ENCODE measurements at regions not wholly inside any gene's neighbourhood (a gene's known extent, or its start where the extent isn't known, plus 50 kb on each side); places are given as distances from the start of the nearest gene placed in this dataset.

DNA sequence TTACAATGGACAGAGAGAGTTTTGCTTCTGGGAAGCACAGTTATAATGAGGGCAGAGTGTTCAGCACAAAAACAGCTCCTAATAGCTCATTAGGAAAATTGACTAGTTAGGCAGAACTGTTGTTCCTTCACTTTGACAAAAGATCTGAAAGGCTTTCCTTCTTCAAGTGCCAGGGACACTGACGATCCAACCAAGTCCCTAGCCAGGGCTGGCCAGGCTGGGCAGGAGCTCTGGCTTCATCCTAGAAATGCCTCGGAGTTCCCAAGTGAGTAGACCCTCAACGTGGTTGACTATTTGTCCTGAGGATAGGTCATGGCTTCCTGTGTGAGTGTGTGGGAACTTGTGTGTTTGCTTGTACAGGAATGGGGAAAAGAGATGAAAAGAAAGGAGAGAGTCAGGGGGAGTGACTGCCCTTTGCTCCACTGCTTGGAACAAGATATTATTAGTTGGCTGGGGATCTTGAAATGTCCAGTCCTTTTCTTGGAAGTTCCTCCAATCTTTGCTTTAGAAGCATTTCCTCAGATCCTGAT is 617.9 kb downstream of the NTRK3 start:
- TF ChIP-seq, protein P1, sequence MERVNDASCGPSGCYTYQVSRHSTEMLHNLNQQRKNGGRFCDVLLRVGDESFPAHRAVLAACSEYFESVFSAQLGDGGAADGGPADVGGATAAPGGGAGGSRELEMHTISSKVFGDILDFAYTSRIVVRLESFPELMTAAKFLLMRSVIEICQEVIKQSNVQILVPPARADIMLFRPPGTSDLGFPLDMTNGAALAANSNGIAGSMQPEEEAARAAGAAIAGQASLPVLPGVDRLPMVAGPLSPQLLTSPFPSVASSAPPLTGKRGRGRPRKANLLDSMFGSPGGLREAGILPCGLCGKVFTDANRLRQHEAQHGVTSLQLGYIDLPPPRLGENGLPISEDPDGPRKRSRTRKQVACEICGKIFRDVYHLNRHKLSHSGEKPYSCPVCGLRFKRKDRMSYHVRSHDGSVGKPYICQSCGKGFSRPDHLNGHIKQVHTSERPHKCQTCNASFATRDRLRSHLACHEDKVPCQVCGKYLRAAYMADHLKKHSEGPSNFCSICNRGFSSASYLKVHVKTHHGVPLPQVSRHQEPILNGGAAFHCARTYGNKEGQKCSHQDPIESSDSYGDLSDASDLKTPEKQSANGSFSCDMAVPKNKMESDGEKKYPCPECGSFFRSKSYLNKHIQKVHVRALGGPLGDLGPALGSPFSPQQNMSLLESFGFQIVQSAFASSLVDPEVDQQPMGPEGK (CRISPR knock-in tag; IDR thresholded peaks at IDR 0.05; ENCODE audit: borderline replicate concordance), result no peak
- TF ChIP-seq SNAI2 (CRISPR knock-in tag; IDR thresholded peaks at IDR 0.05) (no peak), TCF4 (CRISPR knock-in tag; IDR thresholded peaks at IDR 0.05; ENCODE audit: borderline replicate concordance) (no peak), CSDC2 (CRISPR knock-in tag; IDR thresholded peaks at IDR 0.05) (no peak), ZNF565 (CRISPR knock-in tag; conservative IDR thresholded peaks at IDR 0.05; ENCODE audit: low read depth) (no peak), BACH2 (CRISPR knock-in tag; IDR thresholded peaks at IDR 0.05; ENCODE audit: borderline replicate concordance) (no peak), RARB (CRISPR knock-in tag; IDR thresholded peaks at IDR 0.05) (no peak), ZFP30 (CRISPR knock-in tag; IDR thresholded peaks at IDR 0.05) (no peak), GLIS3 (CRISPR knock-in tag; IDR thresholded peaks at IDR 0.05) (no peak), ESRRG (CRISPR knock-in tag; IDR thresholded peaks at IDR 0.05) (no peak), ZNF8 (CRISPR knock-in tag; IDR thresholded peaks at IDR 0.05) (no peak), ZNF70 (CRISPR knock-in tag; IDR thresholded peaks at IDR 0.05) (no peak), ZC3H10 (CRISPR knock-in tag; IDR thresholded peaks at IDR 0.05) (no peak), ZFP3 (CRISPR knock-in tag; IDR thresholded peaks at IDR 0.05) (no peak), OSR1 (CRISPR knock-in tag; IDR thresholded peaks at IDR 0.05) (no peak), TOX (CRISPR knock-in tag; IDR thresholded peaks at IDR 0.05; ENCODE audit: borderline replicate concordance) (no peak), ISL1 (CRISPR knock-in tag; IDR thresholded peaks at IDR 0.05) (no peak)
- TF ChIP-seq, protein P2, sequence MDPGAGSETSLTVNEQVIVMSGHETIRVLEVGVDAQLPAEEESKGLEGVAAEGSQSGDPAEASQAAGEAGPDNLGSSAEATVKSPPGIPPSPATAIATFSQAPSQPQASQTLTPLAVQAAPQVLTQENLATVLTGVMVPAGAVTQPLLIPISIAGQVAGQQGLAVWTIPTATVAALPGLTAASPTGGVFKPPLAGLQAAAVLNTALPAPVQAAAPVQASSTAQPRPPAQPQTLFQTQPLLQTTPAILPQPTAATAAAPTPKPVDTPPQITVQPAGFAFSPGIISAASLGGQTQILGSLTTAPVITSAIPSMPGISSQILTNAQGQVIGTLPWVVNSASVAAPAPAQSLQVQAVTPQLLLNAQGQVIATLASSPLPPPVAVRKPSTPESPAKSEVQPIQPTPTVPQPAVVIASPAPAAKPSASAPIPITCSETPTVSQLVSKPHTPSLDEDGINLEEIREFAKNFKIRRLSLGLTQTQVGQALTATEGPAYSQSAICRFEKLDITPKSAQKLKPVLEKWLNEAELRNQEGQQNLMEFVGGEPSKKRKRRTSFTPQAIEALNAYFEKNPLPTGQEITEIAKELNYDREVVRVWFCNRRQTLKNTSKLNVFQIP (CRISPR knock-in tag; IDR thresholded peaks at IDR 0.05; ENCODE audit: borderline replicate concordance, low read depth), result no peak
- TF ChIP-seq, protein P3, sequence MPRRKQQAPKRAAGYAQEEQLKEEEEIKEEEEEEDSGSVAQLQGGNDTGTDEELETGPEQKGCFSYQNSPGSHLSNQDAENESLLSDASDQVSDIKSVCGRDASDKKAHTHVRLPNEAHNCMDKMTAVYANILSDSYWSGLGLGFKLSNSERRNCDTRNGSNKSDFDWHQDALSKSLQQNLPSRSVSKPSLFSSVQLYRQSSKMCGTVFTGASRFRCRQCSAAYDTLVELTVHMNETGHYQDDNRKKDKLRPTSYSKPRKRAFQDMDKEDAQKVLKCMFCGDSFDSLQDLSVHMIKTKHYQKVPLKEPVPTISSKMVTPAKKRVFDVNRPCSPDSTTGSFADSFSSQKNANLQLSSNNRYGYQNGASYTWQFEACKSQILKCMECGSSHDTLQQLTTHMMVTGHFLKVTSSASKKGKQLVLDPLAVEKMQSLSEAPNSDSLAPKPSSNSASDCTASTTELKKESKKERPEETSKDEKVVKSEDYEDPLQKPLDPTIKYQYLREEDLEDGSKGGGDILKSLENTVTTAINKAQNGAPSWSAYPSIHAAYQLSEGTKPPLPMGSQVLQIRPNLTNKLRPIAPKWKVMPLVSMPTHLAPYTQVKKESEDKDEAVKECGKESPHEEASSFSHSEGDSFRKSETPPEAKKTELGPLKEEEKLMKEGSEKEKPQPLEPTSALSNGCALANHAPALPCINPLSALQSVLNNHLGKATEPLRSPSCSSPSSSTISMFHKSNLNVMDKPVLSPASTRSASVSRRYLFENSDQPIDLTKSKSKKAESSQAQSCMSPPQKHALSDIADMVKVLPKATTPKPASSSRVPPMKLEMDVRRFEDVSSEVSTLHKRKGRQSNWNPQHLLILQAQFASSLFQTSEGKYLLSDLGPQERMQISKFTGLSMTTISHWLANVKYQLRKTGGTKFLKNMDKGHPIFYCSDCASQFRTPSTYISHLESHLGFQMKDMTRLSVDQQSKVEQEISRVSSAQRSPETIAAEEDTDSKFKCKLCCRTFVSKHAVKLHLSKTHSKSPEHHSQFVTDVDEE (CRISPR knock-in tag; IDR thresholded peaks at IDR 0.05), result no peak
- TF ChIP-seq, protein P4, sequence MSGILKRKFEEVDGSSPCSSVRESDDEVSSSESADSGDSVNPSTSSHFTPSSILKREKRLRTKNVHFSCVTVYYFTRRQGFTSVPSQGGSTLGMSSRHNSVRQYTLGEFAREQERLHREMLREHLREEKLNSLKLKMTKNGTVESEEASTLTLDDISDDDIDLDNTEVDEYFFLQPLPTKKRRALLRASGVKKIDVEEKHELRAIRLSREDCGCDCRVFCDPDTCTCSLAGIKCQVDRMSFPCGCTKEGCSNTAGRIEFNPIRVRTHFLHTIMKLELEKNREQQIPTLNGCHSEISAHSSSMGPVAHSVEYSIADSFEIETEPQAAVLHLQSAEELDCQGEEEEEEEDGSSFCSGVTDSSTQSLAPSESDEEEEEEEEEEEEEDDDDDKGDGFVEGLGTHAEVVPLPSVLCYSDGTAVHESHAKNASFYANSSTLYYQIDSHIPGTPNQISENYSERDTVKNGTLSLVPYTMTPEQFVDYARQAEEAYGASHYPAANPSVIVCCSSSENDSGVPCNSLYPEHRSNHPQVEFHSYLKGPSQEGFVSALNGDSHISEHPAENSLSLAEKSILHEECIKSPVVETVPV (CRISPR knock-in tag; IDR thresholded peaks at IDR 0.05), result no peak
- ATAC-seq, result no peak

DNA sequence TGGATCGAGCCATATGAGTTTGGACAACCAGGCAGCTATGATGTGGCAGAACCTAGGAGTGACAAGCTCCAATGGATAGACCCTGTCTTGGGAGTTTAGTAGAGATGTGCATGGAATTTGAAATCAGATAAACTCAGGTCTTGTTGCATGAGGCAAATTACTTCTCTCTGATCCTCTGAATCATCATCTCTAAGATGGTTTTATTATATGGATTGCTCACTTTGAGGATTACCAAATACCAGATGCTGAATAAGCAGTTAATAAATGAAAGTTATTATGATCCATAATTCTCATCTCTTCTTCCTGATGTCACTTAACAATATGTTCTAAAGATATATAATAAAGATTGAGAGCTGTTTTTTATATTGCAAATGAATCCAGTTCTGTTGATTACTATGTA is 622.2 kb downstream of the NTRK3 start:
- TF ChIP-seq ISL1 (CRISPR knock-in tag; IDR thresholded peaks at IDR 0.05) (no peak), ZC3H10 (CRISPR knock-in tag; IDR thresholded peaks at IDR 0.05) (no peak), ESRRG (CRISPR knock-in tag; IDR thresholded peaks at IDR 0.05) (no peak), ZNF70 (CRISPR knock-in tag; IDR thresholded peaks at IDR 0.05) (no peak)
- TF ChIP-seq, protein P5, sequence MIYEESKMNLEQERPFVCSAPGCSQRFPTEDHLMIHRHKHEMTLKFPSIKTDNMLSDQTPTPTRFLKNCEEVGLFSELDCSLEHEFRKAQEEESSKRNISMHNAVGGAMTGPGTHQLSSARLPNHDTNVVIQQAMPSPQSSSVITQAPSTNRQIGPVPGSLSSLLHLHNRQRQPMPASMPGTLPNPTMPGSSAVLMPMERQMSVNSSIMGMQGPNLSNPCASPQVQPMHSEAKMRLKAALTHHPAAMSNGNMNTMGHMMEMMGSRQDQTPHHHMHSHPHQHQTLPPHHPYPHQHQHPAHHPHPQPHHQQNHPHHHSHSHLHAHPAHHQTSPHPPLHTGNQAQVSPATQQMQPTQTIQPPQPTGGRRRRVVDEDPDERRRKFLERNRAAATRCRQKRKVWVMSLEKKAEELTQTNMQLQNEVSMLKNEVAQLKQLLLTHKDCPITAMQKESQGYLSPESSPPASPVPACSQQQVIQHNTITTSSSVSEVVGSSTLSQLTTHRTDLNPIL (CRISPR knock-in tag; IDR thresholded peaks at IDR 0.05; ENCODE audit: low read depth), result no peak
- TF ChIP-seq, protein P1 (CRISPR knock-in tag; IDR thresholded peaks at IDR 0.05; ENCODE audit: borderline replicate concordance), result no peak
- no peak for ATAC-seq

All from SK-N-SH treated with all-trans-retinoic acid at 6 μM for 48 hours (cell line).